SHP77 treated with DMSO at 0.1 percent for 48 hours (cell line): ENCODE measurements at regions not wholly inside any gene's neighbourhood (a gene's known extent, or its start where the extent isn't known, plus 50 kb on each side); places are given as distances from the start of the nearest gene placed in this dataset.

Source experiments
- DNase-seq: peaks from one replicate; lab custom pipeline; 2025; lab: John Stamatoyannopoulos, UW

DNA sequence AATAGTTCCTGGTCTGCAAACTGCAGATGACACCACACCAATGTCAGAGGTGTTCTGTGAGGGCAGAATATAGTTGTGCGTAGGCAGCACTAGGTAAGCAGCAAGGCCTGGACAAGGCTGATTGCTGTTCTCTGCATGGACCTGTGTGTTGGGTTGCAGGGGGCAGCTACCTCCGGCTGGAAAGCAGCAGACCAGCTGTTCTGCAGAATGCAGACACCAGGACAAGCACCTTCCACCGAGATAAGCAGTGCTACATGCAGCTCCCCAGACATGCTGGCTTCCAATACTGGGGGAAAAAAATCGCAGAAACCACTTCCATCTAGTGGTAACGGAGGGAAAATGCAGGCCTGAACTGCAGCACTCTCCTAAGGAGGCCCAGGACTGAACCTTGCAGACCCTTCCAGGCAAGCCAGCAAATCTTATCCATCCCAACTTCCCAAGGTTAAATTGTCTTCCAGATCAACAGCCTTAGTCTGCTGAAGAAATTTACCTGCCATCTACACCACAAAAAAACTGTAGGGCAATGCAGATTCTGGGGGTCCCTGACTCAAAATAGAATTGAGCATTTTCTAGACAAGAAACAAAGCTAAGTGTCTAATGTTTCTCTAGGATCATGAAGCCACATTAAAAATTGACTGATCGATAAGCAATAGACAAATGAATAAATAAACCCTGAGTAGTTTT lies 50.5 kb upstream of the COBL start:
- peak; percentile 43 for DNase-seq
